WTC11 (cell line): ENCODE measurements at regions not wholly inside any gene's neighbourhood (a gene's known extent, or its start where the extent isn't known, plus 50 kb on each side); places are given as distances from the start of the nearest gene placed in this dataset.

Source experiments
- ATF6 ChIP-seq: sonication (generic); formaldehyde crosslinking; IDR thresholded peaks from 2 replicates; pipeline ENCODE4 v1.8.1; 2023; ENCODE audit warnings: mild to moderate bottlenecking, missing genetic modification reagents
- CTCF ChIP-seq: fragments of 200-600 bp; IDR thresholded peaks from 2 replicates; pipeline ENCODE4 v1.8.0; 2022; ENCODE audit warnings: antibody characterized with exemption
- ESRRA ChIP-seq: sonication (generic); formaldehyde crosslinking; IDR thresholded peaks from 2 replicates; pipeline ENCODE4 v1.8.1; 2022; ENCODE audit warnings: mild to moderate bottlenecking, missing genetic modification reagents, borderline replicate concordance
- ETV6 ChIP-seq: sonication (generic); formaldehyde crosslinking; IDR thresholded peaks from 2 replicates; pipeline ENCODE4 v1.8.1; 2022; ENCODE audit warnings: mild to moderate bottlenecking, missing genetic modification reagents
- FOXJ3 ChIP-seq: sonication (generic); formaldehyde crosslinking; IDR thresholded peaks from 2 replicates; pipeline ENCODE4 v1.9.0; 2021; ENCODE audit warnings: missing genetic modification reagents, mild to moderate bottlenecking, borderline replicate concordance
- NFYB ChIP-seq: sonication (generic); formaldehyde crosslinking; conservative IDR thresholded peaks from 2 replicates; pipeline ENCODE4 v1.8.0; 2022; ENCODE audit warnings: low read depth, missing genetic modification reagents
- RELA ChIP-seq: sonication (generic); formaldehyde crosslinking; IDR thresholded peaks from 2 replicates; pipeline ENCODE4 v1.8.1; 2022; ENCODE audit warnings: missing genetic modification reagents, mild to moderate bottlenecking, borderline replicate concordance
- SOX15 ChIP-seq: fragments of 250-450 bp; sonication (Bioruptor Pico); IDR thresholded peaks from 2 replicates; pipeline ENCODE4 v1.9.0; 2021; ENCODE audit warnings: mild to moderate bottlenecking
- SP1 ChIP-seq: sonication (generic); formaldehyde crosslinking; conservative IDR thresholded peaks from 2 replicates; pipeline ENCODE4 v1.8.1; 2022; ENCODE audit warnings: missing genetic modification reagents
- STAT6 ChIP-seq: sonication (generic); formaldehyde crosslinking; conservative IDR thresholded peaks from 2 replicates; pipeline ENCODE4 v1.8.1; 2023; ENCODE audit warnings: mild to moderate bottlenecking, low read depth, missing genetic modification reagents, moderate library complexity
- TP53 ChIP-seq: sonication (generic); formaldehyde crosslinking; IDR thresholded peaks from 2 replicates; pipeline ENCODE4 v1.8.1; 2023; ENCODE audit warnings: mild to moderate bottlenecking, missing genetic modification reagents
- ZBTB43 ChIP-seq: sonication (generic); formaldehyde crosslinking; IDR thresholded peaks from 2 replicates; pipeline ENCODE4 v1.8.1; 2023; ENCODE audit warnings: mild to moderate bottlenecking, missing genetic modification reagents
- ZNF423 ChIP-seq: fragments of 250-450 bp; sonication (Bioruptor Pico); IDR thresholded peaks from 2 replicates; pipeline ENCODE4 v2.1.2; 2022; ENCODE audit warnings: mild to moderate bottlenecking, moderate library complexity
- ZNF425 ChIP-seq: fragments of 250-450 bp; sonication (Bioruptor Pico); conservative IDR thresholded peaks from 2 replicates; pipeline ENCODE4 v1.9.0; 2021; ENCODE audit warnings: mild to moderate bottlenecking

GRCh38 chr9:92206488-92206887, 87.0 kb downstream of the IARS1 start:
- TF ChIP-seq CTCF (no peak), ESRRA (CRISPR knock-in tag) (no peak), FOXJ3 (CRISPR knock-in tag) (no peak), SP1 (no peak), STAT6 (CRISPR knock-in tag) (no peak), ZNF425 (CRISPR knock-in tag) (no peak), RELA (CRISPR knock-in tag) (no peak), ZBTB43 (CRISPR knock-in tag) (no peak), TP53 (CRISPR knock-in tag) (no peak), ATF6 (CRISPR knock-in tag) (no peak), NFYB (CRISPR knock-in tag) (no peak), SOX15 (CRISPR knock-in tag) (no peak), ETV6 (CRISPR knock-in tag) (no peak), ZNF423 (CRISPR knock-in tag) (no peak)
